PFSK-1 (cell line): ENCODE measurements at regions not wholly inside any gene's neighbourhood (a gene's known extent, or its start where the extent isn't known, plus 50 kb on each side); places are given as distances from the start of the nearest gene placed in this dataset.

ENCODE experiments used
- FOXP2 ChIP-seq: optimal IDR thresholded peaks from 2 replicates; pipeline ENCODE3; 2011; ENCODE audit warnings: borderline replicate concordance, control low read depth, inconsistent platforms; ENCODE audit not compliant: insufficient read depth; ENCODE audit errors: extremely low read length, extremely low read depth
- POLR2AphosphoS5 ChIP-seq: IDR thresholded peaks from 2 replicates; pipeline ENCODE4 v1.6.1; 2012; ENCODE audit warnings: low read depth, mild to moderate bottlenecking, control low read depth, low read length, moderate library complexity
- REST ChIP-seq, 2 experiments: IDR thresholded peaks; 2 replicates each; pipeline versions ENCODE4 v1.6.1 to v1.8.0; 2011 to 2012; ENCODE audit warnings: low read depth in 2 of 2, low read length in 2 of 2, control low read depth in 1 of 2, inconsistent platforms in 1 of 2, mild to moderate bottlenecking in 1 of 2, moderate library complexity in 1 of 2; ENCODE audit not compliant: insufficient read depth in 1 of 2
- SIN3A ChIP-seq: IDR thresholded peaks from 2 replicates; pipeline ENCODE4 v1.6.1; 2012; ENCODE audit warnings: mild to moderate bottlenecking, low read length, moderate library complexity, borderline replicate concordance; ENCODE audit not compliant: insufficient read depth
- TAF1 ChIP-seq: IDR thresholded peaks from 2 replicates; pipeline ENCODE4 v1.6.1; 2012; ENCODE audit warnings: low read length, control low read depth, borderline replicate concordance; ENCODE audit not compliant: insufficient read depth

GRCh38 chr15:58324533-58324932, 107.3 kb upstream of the LIPC start:
- no peak for TF ChIP-seq TAF1
- no peak for TF ChIP-seq REST (IDR thresholded peaks at IDR 0.05; ENCODE audit: insufficient read depth in 1 of 2, low read depth in 2 of 2, low read length in 2 of 2)
- no peak for TF ChIP-seq SIN3A
- no peak for TF ChIP-seq POLR2AphosphoS5
- no peak for TF ChIP-seq FOXP2

GRCh38 chr15:58327958-58328357, 103.8 kb upstream of the LIPC start:
- TF ChIP-seq REST (IDR thresholded peaks at IDR 0.05; ENCODE audit: insufficient read depth in 1 of 2, low read depth in 2 of 2, low read length in 2 of 2), result no peak
- no peak for TF ChIP-seq TAF1
- no peak for TF ChIP-seq SIN3A
- no peak for TF ChIP-seq FOXP2
- no peak for TF ChIP-seq POLR2AphosphoS5

- TF ChIP-seq REST (IDR thresholded peaks at IDR 0.05; ENCODE audit: insufficient read depth in 1 of 2, low read depth in 2 of 2, low read length in 2 of 2), result no peak
- TF ChIP-seq SIN3A, result no peak
- TF ChIP-seq POLR2AphosphoS5, result no peak
- TF ChIP-seq TAF1, result no peak
- TF ChIP-seq FOXP2, result no peak
Observed at GRCh38 chr15:58329211-58329610, 102.6 kb upstream of the LIPC start.

- no peak for TF ChIP-seq FOXP2
- TF ChIP-seq SIN3A, result no peak
- TF ChIP-seq REST (IDR thresholded peaks at IDR 0.05; ENCODE audit: insufficient read depth in 1 of 2, low read depth in 2 of 2, low read length in 2 of 2), result no peak
- no peak for TF ChIP-seq TAF1
- no peak for TF ChIP-seq POLR2AphosphoS5
Observed at GRCh38 chr15:58329781-58330671, 101.8 kb upstream of the LIPC start.
